Kidney (tissue), 13 donors: ENCODE measurements at regions not wholly inside any gene's neighbourhood (a gene's known extent, or its start where the extent isn't known, plus 50 kb on each side); places are given as distances from the start of the nearest gene placed in this dataset.

Source experiments
- DNase-seq, 5 donors: peaks; one replicate each; pipeline ENCODE4 v3.0.0-alpha.2; 2013 to 2020
- FAIRE-seq: peaks from 2 replicates; lab custom pipeline; 2012; peaks lifted over from hg19 to GRCh38; lab: Jason Lieb, UNC
- H3K27ac ChIP-seq, 2 donors: one replicate each; pipeline ENCODE4 v1.7.0; 2013; ENCODE audit warnings: low read depth in 2 of 2, low read length in 2 of 2, inconsistent platforms in 1 of 2
- H3K27me3 ChIP-seq: one replicate; pipeline ENCODE4 v1.7.1; 2013; ENCODE audit warnings: low read length, inconsistent platforms; ENCODE audit not compliant: control insufficient read depth, insufficient read depth
- H3K36me3 ChIP-seq, 3 donors: one replicate each; pipeline versions ENCODE4 v1.7.0 to v1.7.1; 2013; ENCODE audit warnings: low read length in 3 of 3, control low read depth in 1 of 3, inconsistent platforms in 1 of 3; ENCODE audit not compliant: insufficient read depth in 3 of 3, control insufficient read depth in 2 of 3
- H3K4me1 ChIP-seq, 3 donors: one replicate each; pipeline versions ENCODE4 v1.7.0 to v1.7.1; 2013; ENCODE audit warnings: low read length in 3 of 3, inconsistent platforms in 1 of 3, low read depth in 1 of 3; ENCODE audit not compliant: control insufficient read depth in 2 of 3, insufficient read depth in 2 of 3
- H3K4me3 ChIP-seq, 3 donors: one replicate each; pipeline versions ENCODE4 v1.7.0 to v1.8.1; 2013; ENCODE audit warnings: low read length in 3 of 3, control low read depth in 1 of 3, inconsistent platforms in 1 of 3
- H3K9ac ChIP-seq, 3 donors: one replicate each; pipeline versions ENCODE4 v1.7.0 to v1.7.1; 2013; ENCODE audit warnings: low read length in 3 of 3, control low read depth in 1 of 3, inconsistent platforms in 1 of 3
- H3K9me3 ChIP-seq, 3 donors: one replicate each; pipeline versions ENCODE4 v1.7.0 to v1.7.1; 2013; ENCODE audit warnings: low read length in 3 of 3, control low read depth in 1 of 3, inconsistent platforms in 1 of 3; ENCODE audit not compliant: control insufficient read depth in 2 of 3, insufficient read depth in 1 of 3
- intact Hi-C: fragments of 100-400 bp; cut with DNase I; formaldehyde crosslinking; loops from one replicate; pipeline ENCODE4 v1.11.1; 2022
- TF ChIP-seq, protein P1 (sequence below): IDR thresholded peaks from 3 replicates; pipeline ENCODE4 v1.5.1; 2012; ENCODE audit warnings: mild to moderate bottlenecking, moderate library complexity, borderline replicate concordance; ENCODE audit not compliant: insufficient read depth; ENCODE audit errors: extremely low read depth
- donor health status: control.
- donor health status: control.
- donor health status: control.
- donor health status: control.
- donor health status: control.
- donor health status: DM: yes; HTN: yes; CAD: no.
- donor health status: Normal renal cell carcinoma (clear cell type).

DNA sequence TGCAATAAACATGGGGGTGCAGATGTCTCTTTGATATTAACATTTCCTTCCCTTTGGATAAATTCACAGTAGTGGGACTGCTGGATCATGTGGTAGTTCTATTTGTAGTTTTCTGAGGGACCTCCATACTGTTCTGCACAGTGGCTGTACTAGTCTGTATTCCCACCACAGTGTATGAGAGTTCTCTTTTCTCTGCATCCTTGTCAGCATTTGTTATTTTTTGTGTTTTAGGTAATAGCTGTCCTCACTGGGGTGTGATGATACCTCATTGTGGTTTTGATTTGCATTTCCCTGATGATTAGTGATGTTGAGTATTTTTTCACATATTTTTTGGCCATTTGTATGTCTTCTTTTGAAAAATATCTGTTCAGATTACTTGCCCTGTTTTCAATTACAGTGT lies 562.5 kb downstream of the CSNK1G3 start:
- H3K9me3 ChIP-seq: no peaks in the 10 kb centered on the region
- no peaks in the 10 kb centered on the region for H3K4me1 ChIP-seq
- H3K27me3 ChIP-seq: no peaks in the 10 kb centered on the region
- intact Hi-C loops: no loop called here
- H3K36me3 ChIP-seq: no peaks in the 10 kb centered on the region
- FAIRE-seq: no peak
- TF ChIP-seq, protein P1, sequence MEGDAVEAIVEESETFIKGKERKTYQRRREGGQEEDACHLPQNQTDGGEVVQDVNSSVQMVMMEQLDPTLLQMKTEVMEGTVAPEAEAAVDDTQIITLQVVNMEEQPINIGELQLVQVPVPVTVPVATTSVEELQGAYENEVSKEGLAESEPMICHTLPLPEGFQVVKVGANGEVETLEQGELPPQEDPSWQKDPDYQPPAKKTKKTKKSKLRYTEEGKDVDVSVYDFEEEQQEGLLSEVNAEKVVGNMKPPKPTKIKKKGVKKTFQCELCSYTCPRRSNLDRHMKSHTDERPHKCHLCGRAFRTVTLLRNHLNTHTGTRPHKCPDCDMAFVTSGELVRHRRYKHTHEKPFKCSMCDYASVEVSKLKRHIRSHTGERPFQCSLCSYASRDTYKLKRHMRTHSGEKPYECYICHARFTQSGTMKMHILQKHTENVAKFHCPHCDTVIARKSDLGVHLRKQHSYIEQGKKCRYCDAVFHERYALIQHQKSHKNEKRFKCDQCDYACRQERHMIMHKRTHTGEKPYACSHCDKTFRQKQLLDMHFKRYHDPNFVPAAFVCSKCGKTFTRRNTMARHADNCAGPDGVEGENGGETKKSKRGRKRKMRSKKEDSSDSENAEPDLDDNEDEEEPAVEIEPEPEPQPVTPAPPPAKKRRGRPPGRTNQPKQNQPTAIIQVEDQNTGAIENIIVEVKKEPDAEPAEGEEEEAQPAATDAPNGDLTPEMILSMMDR: no peak
- H3K27ac ChIP-seq: no peak overlapping the region
- no peak overlapping the region for H3K4me3 ChIP-seq
- H3K9ac ChIP-seq: no peak overlapping the region
- DNase-seq: no peak

DNA sequence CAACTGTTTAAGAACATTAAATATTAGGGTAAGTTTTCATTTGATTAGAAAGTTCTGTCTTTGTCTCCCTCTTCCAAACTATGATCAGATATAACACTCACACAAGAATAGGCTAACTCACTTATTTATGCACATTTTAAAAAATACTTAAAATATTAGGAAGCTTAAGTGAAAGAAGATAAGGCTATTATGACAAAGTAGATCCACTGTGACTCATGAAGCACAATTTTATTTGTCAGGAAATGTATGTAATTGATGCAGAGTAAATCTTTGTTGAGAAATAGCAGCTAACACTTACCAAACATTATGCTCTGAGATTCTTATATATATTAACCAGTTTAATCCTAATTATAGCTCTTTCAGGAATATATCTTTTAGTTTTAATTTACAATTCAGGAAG lies 560.6 kb downstream of the CSNK1G3 start:
- Histone ChIP-seq H3K9me3 (no peaks in the 10 kb centered on the region), H3K9ac (no peak overlapping the region), H3K36me3 (no peaks in the 10 kb centered on the region), H3K27ac (no peak overlapping the region), H3K4me3 (no peak overlapping the region), H3K4me1 (no peaks in the 10 kb centered on the region), H3K27me3 (no peaks in the 10 kb centered on the region)
- no peak for DNase-seq
- intact Hi-C loops: no loop called here
- no peak for FAIRE-seq
- TF ChIP-seq, protein P1: no peak

DNA sequence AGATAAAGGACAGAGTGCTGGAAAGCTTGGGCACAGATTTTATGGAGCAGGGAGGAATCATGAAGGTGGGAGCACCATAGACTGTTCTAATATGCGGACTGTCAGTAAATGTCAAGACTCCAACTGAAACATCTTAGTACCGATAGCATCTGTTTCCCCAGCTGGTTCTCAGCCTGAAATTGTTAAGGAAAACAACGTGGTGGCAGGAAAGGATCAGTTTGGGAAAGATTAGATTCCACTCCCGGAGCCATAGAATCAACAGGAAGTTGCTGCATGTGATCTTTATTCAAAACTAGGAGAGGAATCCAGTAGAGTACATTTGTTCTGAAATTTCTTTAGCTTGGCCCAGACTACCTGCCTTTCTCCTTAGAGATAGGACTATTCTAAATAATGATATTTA lies 559.1 kb downstream of the CSNK1G3 start:
- intact Hi-C loops: no loop called here
- no peaks in the 10 kb centered on the region for H3K9me3 ChIP-seq
- H3K4me1 ChIP-seq: no peaks in the 10 kb centered on the region
- no peak overlapping the region for H3K27ac ChIP-seq
- TF ChIP-seq, protein P1: no peak
- H3K9ac ChIP-seq: no peak overlapping the region
- H3K27me3 ChIP-seq: no peaks in the 10 kb centered on the region
- FAIRE-seq (no peak), DNase-seq (no peak)
- H3K36me3 ChIP-seq: no peaks in the 10 kb centered on the region
- no peak overlapping the region for H3K4me3 ChIP-seq

DNA sequence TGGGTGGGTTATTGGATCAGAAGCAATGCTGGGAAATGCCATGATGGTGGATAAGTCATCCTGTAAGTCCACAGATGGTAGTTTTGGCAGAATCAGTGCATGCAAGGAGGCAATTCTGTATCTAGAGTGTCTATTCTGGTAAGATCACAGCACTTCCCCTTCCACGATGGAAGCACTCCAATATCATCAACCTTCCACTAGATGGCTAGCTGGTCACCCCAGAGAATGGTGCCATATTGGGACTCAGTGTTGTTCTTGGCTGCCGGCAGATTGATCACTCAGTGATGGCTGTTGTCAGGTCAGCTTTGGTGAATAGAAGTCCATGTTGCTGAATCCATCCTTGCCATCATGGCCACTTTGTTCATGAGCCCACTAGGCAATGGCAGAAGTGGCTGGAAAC lies 553.5 kb downstream of the CSNK1G3 start:
- TF ChIP-seq, protein P1: no peak

More for the DNA sequence above, 553.5 kb downstream of the CSNK1G3 start:
- FAIRE-seq (no peak), DNase-seq (no peak)
- no peaks in the 10 kb centered on the region for H3K4me1 ChIP-seq
- H3K36me3 ChIP-seq: no peaks in the 10 kb centered on the region
- intact Hi-C loops: no loop called here
- no peak overlapping the region for H3K9ac ChIP-seq
- no peak overlapping the region for H3K4me3 ChIP-seq
- no peaks in the 10 kb centered on the region for H3K9me3 ChIP-seq
- H3K27me3 ChIP-seq: no peaks in the 10 kb centered on the region
- no peak overlapping the region for H3K27ac ChIP-seq
